ENCODE measurements at regions not wholly inside any gene's neighbourhood (a gene's known extent, or its start where the extent isn't known, plus 50 kb on each side); places are given as distances from the start of the nearest gene placed in this dataset.

DNA sequence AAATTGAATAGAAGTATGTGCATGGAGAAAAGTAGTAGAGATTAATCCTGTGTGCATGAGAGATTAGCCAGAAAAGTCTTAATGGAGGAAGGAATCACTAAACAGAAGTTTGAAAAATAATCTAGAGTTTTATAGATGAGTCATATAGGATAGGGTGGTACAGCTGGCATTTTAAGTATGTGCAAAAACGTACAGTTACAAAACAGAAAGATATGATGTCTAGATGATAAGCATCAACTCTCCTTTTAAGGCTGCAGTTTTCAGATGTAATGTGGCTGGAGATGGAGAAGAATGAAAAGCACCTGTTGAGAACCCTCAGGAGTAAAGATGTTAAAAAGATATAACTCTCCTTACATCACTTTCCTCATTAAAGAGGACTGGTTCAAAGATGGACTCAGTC lies 271.3 kb downstream of the STK31 start:
- DNase-seq = no peak

GRCh38 chr7:23981758-23982157 lies 271.7 kb downstream of the STK31 start:
- DNase-seq = no peak

DNA sequence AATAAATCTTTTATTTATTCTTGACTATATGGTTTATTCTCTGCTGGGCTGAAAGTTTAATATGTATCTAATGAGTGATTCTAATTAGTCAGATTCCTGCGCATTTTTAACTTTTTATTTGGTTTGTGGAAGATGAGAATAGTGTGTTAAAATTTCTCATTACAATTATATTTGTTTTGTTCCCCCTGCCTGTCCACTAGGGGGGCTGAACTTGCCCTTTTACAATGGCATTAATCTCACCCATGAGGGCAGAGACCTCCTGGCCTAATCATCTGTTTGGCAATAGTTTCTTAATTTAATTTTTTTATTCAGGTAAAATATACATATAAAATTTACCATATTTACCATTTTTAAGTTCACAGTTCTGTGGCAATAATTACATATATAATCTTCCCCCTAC lies 278.5 kb upstream of the NPY start:
- no peak for DNase-seq

DNA sequence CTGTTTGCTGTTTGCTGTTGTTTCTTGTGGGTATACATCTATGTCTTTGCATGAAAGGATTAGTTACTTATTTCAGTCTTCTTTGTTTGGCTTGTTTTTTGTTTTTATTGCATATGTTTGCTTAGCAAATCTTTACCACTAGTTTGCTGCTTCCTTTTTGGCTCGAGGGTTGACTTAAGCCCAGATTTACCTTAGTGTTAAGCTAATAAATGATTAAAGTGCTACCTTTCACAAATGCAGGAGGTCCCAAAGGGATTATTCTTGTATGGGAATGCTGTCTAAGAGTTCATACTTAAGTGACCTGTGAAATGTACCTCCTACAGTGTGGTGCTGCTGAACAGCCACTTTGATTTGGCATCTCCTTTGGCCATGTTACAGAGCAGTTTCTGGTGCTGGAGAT lies 273.5 kb upstream of the NPY start:
- no peak for DNase-seq

DNA sequence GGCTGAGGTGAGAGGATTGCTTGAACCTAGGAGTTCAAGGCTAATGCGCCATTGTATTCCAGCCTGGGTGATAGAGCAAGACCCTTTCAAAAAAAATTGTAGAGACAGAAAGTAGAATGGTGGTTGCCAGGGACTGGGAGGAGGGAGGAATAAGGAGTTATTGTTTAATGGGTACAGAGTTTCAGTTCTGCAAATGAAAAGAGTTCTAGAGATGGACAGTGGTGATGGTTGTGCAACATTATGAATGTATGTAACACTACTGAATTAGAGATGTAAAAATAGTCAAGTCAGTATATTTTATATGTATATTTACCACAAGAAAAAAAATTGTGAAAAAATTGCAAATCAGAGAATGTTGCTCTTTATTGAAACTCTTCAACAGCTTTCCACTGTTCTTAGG lies 266.5 kb upstream of the NPY start:
- no peak for DNase-seq

GRCh38 chr7:24018331-24018730 lies 265.7 kb upstream of the NPY start:
- no peak for DNase-seq

DNA sequence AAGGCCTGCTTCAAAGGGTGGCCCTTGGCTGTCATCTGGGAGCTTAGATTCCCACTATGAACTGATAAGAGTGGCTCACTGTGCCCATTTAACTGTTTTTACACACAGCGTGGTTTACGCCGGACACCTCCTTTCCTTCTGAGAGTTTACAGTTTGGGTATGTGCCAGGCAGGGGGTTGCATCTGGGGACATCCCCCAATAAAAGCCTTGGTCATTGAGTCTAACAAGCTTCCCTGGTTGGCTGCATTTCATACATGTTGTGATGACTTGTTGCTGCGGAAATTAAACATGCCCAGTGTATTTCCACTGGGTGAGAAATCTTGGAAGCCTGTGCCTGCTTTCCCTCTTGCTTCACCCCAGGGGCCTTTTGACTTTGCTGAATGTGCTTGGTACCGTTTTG lies 264.1 kb upstream of the NPY start:
- no peak for DNase-seq

DNA sequence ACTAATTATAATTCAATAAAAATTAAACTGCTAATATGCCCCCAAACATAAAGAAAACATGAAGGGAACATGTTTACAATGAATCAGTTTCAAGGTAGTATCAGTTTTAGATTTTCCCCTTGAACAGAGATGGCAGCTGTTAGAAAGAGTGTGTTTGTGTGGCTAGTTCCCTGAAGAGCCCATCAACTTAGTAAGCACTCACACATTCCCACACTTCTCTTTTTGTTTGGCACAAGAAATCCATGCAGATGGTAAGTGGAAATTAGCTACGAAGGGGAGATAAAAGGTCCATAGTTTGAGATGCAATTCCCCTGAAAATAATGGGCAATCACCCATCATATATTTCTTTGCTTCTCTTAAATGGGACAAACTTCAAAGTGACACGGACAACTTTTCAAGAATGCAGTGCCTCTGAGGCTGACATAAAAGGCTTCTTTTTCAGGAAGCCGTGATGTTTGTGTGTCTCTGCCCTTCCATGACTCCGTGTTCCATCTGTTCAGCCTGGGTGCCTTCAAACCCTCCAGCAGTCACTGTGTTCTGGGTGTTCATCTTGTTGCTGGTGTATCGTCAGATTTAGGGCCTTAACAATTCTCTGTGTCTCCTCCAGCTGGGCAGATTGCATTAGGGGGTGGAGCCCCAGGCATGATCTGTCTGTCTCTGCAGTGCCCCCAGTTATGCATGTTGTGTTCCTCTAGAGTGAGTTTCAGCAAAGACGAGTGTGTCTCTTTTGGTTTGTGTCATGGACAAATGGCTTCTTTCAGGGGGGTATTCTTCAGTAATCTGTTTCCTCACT lies 259.5 kb upstream of the NPY start:
- DNase-seq = no peak

DNA sequence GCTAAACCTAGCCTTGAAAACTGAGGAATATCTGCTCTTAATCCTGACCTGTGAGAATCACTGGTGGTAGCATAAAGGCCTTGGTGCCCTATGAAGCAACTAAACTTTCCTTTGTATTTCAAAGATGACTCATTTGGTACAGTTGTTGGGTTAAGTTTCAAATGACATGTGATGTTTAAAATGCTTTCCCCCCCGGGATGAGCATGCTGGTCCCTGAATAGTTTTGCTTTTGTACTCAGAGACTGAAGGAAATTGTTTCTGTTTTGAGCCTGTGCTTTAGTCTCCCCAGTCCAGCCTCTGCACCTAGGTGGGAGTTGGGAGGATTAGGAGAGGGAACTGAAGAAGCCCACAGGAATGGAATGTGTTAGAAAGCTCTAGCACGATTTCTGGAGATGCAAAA lies 258.9 kb upstream of the NPY start:
- DNase-seq = no peak

DNA sequence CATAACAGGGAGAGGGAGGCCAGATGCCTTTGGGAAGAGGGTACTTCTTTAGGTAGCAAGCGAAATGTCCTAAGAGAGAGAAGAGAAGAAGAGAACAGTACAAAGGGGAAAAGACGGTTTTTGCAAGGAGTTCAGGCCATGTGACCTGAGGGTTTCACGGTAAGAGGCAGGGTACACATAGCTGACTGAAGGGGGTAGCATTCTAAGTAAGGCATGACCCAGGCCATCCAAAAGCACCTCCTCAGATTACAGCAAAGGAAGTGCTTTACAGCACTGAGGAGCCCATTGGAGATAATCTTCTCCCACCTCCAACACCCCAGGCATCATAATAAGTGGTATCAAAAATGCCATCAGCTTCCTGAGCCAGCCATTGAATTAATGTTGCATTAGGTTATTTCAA lies 258.2 kb upstream of the NPY start:
- no peak for DNase-seq

DNA sequence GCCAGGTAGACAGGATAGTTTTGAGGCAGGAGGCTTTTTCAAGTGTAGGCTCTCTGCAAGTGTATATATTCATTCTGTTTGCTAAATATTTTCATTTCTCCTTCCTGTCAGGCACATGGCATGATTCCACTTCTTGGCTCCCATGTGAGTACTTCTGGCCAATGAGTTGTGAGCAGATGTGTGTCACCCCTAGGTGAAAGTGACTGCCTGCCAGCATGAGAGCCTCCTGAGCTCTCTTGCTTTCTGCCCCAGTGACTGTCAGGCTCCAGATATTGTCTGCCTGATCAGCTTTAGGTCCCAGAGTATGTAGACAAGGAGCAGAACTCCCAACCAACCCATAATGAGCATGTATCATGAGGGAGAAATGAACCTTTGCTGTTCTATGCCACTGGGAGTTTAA lies 257.6 kb upstream of the NPY start:
- no peak for DNase-seq

DNA sequence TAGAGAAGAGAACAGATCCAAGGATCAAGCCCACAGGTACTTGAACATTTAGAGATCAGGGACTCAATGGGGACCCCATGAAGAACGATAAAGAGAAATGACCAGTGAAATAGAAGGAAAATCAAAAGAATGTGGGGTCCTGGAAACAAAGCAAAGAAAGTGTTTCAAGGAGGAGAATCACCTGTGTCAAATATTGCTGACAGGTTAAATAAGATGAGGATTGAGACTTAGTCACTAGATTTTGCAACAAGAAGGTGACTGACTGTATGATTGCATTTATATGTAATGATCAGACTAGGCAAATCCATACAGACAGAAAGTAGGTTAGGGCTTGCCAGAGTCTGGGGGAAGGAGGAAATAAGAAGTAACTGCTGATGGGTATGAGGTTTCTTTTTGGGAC lies 254.9 kb upstream of the NPY start:
- DNase-seq = no peak

- no peak for DNase-seq
These were observed 249.7 kb upstream of the NPY start for GRCh38 chr7:24034251-24034650.

DNA sequence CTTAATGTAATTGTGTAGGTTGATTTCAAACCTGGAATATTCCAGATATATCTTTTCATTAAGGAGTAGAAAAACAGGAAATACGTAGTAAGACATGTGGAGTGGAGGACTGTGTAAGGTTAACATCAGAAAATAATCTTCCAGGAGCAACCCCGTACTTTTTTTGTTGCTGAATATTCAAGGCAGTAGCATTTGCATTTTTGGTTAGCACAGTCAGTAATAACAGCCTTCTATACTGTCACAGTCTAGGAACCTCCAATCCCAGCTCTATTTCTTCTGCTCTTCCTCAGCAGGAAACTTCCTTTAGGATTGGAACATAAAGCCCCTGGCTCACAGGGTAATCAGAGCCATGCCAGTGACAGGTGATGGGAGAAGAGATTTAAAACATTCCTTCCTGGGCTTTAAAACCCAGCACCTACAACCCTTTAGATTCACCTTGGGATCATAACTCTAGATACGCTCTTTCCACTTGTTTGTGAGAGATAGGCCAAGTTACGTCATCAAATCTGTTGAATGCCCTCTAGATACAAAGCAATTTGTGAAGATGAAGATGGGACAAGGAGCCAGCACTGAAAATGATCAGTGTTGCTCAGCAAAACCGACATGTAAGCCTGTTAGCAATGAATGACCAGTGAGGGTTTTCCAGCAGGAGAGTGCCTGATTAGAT lies 248.5 kb upstream of the NPY start:
- DNase-seq = no peak

- DNase-seq = no peak
These were observed 248.0 kb upstream of the NPY start for GRCh38 chr7:24036033-24036412.

GRCh38 chr7:24038993-24039392 lies 245.0 kb upstream of the NPY start:
- DNase-seq = no peak

- no peak for DNase-seq
These were observed 243.9 kb upstream of the NPY start for GRCh38 chr7:24039991-24040624.

DNA sequence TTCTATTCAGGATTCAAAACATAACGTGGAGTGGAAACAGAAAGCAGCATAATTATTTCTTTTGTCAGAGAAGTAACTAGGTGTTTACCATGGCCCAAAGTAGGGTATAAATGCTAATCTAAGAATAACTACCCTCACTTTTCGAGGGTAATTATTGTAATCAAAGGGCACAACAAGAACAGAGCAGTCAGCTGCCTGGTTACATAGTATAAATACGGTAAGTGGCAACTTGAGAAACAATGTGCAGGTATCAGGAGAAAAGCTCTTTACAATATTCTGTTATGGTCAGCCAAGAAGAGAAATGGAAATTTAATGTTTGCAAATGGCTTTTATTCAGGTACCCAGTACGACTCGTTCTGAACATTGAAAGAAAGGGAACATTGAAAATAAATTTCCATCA lies 242.0 kb upstream of the NPY start:
- DNase-seq = no peak

DNA sequence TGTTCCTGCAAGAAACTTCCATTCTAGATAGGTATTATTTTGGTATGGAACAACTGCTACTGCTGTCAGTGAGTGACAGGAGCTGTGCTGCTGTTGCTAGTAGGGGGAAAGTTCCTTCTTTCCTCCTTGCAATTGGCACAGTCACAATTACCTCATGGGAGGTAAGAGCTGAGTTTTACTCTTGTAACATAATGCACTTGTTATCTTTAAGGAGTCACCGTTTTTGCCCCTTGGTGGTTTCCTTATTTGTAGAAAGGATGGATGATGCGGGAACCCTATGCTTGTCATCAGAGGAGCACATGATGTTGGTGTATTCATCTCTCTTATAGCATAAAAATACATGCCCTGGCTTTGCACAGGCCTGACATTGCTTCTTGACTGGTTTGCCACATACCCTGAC lies 234.7 kb upstream of the NPY start:
- no peak for DNase-seq

DNA sequence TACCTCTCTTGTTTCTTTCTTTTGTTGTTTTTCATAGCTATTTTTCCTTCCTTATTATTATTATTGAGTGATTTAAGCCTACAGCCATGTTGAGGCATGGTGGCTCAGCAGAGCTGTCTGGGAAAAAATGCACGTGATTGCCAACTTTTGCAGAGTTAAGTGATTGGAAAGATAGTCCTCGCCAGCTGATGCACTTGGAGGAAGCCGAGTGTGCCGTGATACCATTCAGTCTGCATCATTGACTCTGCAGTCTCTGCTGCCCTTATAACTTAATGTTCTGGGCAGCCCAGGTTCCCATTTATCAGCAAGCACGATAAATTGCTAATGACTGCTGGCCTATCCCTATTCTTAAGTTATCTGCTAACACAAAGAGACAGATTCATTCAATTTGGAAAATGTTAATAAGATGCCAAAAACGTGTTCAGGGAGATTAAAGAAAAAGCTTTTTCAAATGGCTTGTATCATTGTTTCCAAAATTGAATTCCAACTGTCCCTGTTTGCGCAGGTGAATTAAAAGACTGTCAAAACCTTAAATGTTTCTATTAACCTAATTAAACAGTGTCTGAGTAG lies 232.9 kb upstream of the NPY start:
- DNase-seq = no peak

DNA sequence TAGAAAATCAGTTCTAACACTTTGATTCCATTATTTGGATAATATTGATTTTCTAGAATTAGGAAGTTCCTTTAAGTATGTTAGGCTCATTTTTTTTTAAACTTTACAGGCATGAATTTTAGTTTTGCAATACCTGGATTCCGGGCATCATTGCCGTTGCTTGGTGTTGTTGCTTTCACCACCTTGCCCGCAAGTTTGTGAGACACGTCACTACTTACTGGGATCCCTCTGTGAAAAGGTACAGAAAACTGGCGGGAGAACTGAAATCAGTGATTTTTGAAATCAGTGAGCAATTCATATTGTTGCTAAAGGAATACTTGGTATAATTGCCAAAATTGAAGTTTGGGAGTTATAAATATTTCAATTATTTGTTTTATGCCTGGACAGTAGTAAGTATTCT lies 232.3 kb upstream of the NPY start:
- no peak for DNase-seq

DNA sequence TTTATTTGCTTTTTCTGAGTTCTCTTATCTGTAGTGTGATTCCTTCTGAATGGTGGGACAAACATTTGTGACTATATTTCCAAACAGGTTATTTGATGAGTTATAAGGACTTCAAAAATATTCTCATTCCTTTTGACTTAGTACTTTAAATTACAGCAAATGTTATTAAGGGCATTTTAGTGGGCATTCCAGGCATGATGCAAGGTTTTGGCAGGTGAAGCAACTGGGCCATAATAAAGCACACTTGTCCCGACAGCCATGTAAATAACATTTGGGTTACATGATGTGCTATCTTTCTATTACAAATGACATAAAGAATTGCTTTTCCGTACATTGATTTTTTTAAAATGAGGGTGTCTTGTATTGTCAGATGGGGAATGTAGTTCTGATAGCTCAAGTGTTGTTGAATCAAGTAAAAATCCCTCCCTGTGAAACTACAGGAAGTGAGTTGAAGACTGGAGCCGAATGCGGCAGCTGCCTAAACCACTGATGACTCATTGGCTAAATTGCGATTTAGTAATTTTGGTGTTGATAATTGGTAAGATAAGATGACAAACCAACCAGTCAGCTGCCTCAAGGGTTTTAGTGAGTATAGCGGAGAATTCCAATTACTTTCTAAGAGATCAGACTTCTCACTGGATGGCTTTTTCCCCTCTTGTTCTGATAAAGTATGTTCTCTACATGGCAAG lies 231.3 kb upstream of the NPY start:
- no peak for DNase-seq

- no peak for DNase-seq
These were observed 229.8 kb upstream of the NPY start for GRCh38 chr7:24054236-24054635.

DNA sequence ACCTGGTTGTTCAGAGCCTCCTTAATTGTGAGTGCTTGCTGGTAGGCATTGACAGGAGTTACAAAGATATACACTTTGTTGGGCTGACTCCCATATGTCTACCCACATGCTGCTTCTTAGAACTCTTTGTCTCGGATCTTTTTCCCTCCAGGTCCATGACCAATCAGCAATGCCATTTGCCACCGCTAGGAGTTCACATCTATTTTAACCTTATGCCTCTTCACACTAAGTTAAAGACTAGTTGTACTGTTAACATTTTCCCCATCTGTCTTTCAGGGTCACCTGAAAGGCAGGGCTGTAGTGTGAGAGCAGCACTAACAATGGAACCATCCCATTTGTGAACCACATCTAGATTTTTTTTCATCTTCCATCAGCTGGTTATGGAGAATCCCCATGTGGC lies 226.7 kb upstream of the NPY start:
- no peak for DNase-seq

Measured in CD4-positive, alpha-beta T cell treated with Interferon alpha-2 for 1 hour (primary cell).